Sciatic nerve (tissue), 2 donors: ENCODE measurements at regions not wholly inside any gene's neighbourhood (a gene's known extent, or its start where the extent isn't known, plus 50 kb on each side); places are given as distances from the start of the nearest gene placed in this dataset.

Experiments used
- ATAC-seq: fragments of 200-7000 bp; cut with Tn5 transposase; one replicate; pipeline ENCODE4 v1.9.1; 2020; ENCODE audit warnings: mild to moderate bottlenecking, moderate library complexity
- DNase-seq: peaks from one replicate; pipeline ENCODE4 v3.0.0-alpha.2; 2020; ENCODE audit warnings: low spot score
- intact Hi-C: fragments of 100-400 bp; cut with DNase I; formaldehyde crosslinking; loops from one replicate; pipeline ENCODE4 v1.14.2; 2022
- donor health status: DM: no; HTN: no; CAD: no.
- donor health status: DM: no; HTN: no; CAD: no.

GRCh38 chr7:156115582-156115981 lies 303.3 kb upstream of the SHH start:
- DNase-seq (peak; percentile 34), ATAC-seq (no peak)
- intact Hi-C loops = no loop called here

- DNase-seq (no peak), ATAC-seq (no peak)
- intact Hi-C loops = no loop called here
Measured at GRCh38 chr7:156113731-156114130, 301.5 kb upstream of the SHH start.

- no peak for ATAC-seq
- intact Hi-C loops = no loop called here
- DNase-seq = no peak
Measured at GRCh38 chr7:156109988-156110387, 297.7 kb upstream of the SHH start.

- no peak for ATAC-seq
- DNase-seq = no peak
- intact Hi-C loops = no loop called here
Measured at GRCh38 chr7:156109076-156109475, 296.8 kb upstream of the SHH start.

GRCh38 chr7:156107957-156108356 lies 295.7 kb upstream of the SHH start:
- ATAC-seq (no peak), DNase-seq (no peak)
- intact Hi-C loops = no loop called here

- no peak for DNase-seq
- intact Hi-C loops = no loop called here
- no peak for ATAC-seq
Measured at GRCh38 chr7:156106107-156106426, 293.8 kb upstream of the SHH start.

- ATAC-seq (no peak), DNase-seq (no peak)
- intact Hi-C loops = no loop called here
Measured at GRCh38 chr7:156105337-156106106, 293.3 kb upstream of the SHH start.

GRCh38 chr7:156104501-156105336 lies 292.5 kb upstream of the SHH start:
- ATAC-seq = no peak
- intact Hi-C loops = no loop called here
- DNase-seq = no peak

GRCh38 chr7:156102267-156102666 lies 290.0 kb upstream of the SHH start:
- intact Hi-C loops = no loop called here
- ATAC-seq = no peak
- DNase-seq = no peak

GRCh38 chr7:156101355-156101754 lies 289.1 kb upstream of the SHH start:
- DNase-seq (no peak), ATAC-seq (no peak)
- intact Hi-C loops = no loop called here

GRCh38 chr7:156100086-156100485 lies 287.8 kb upstream of the SHH start:
- ATAC-seq (no peak), DNase-seq (no peak)
- intact Hi-C loops = no loop called here

- intact Hi-C loops = no loop called here
- DNase-seq (no peak), ATAC-seq (no peak)
Measured at GRCh38 chr7:156099085-156099484, 286.8 kb upstream of the SHH start.

- intact Hi-C loops = no loop called here
- DNase-seq (no peak), ATAC-seq (peak; percentile 73)
Measured at GRCh38 chr7:156096771-156097538, 284.7 kb upstream of the SHH start.

GRCh38 chr7:156095908-156096539 lies 283.8 kb upstream of the SHH start:
- no peak for ATAC-seq

GRCh38 chr7:156094350-156095146 lies 282.3 kb upstream of the SHH start:
- ATAC-seq = no peak
- no peak for DNase-seq
- intact Hi-C loops = no loop called here

More at GRCh38 chr7:156095908-156096539, 283.8 kb upstream of the SHH start:
- intact Hi-C loops = no loop called here
- DNase-seq = no peak

- no peak for ATAC-seq
- DNase-seq = no peak
- intact Hi-C loops = no loop called here
Measured at GRCh38 chr7:156092307-156092706, 280.0 kb upstream of the SHH start.

- intact Hi-C loops = no loop called here
- ATAC-seq (no peak), DNase-seq (no peak)
Measured at GRCh38 chr7:156091519-156092080, 279.3 kb upstream of the SHH start.

- DNase-seq (no peak), ATAC-seq (no peak)
- intact Hi-C loops = no loop called here
Measured at GRCh38 chr7:156090988-156091387, 278.7 kb upstream of the SHH start.
